ENCODE measurements at regions not wholly inside any gene's neighbourhood (a gene's known extent, or its start where the extent isn't known, plus 50 kb on each side); places are given as distances from the start of the nearest gene placed in this dataset.
A peak's percentile ranks its signal among the peaks of the same experiment; 100 is the strongest.

DNA sequence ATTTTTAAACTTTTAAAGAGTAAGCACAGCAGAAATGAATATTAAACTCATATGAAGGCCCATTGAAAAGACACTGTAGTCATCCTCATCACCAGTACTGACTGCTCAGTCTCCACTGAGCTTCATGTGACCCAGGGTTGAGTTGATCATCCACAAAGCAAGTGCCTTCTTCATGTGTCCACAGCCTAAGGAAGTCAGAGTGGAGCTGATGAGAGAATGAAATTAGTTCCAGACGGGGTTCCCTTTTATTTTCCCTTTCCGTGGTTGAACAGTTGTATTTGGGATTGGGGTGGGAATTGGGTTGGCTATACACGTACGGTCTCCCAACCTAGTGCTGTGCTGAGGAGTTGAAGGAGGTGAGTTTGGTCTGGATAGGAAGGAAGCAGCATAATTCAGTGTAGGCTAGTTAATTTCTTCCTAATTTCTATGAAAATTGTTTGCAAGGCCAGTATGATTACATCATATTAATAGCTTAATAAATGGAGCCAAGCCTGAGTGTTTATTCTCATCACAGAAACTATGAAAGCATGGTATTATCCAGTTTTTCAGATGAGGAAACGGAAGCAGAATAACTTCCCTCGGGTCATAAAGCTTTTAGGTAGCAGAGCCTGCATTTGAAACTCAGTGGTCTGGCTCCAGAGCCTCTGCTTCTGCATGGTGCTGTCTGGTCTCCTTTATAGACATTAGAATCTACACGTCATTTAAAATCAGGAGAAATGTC, 103.9 kb upstream of the DMRT1 start:
- DNase-seq (ENCODE audit: low read depth), result no peak
- H3K4me3 ChIP-seq (replicated peaks; ENCODE audit: low read depth, low read length), result no peak overlapping the region
- TF ChIP-seq, protein P1, sequence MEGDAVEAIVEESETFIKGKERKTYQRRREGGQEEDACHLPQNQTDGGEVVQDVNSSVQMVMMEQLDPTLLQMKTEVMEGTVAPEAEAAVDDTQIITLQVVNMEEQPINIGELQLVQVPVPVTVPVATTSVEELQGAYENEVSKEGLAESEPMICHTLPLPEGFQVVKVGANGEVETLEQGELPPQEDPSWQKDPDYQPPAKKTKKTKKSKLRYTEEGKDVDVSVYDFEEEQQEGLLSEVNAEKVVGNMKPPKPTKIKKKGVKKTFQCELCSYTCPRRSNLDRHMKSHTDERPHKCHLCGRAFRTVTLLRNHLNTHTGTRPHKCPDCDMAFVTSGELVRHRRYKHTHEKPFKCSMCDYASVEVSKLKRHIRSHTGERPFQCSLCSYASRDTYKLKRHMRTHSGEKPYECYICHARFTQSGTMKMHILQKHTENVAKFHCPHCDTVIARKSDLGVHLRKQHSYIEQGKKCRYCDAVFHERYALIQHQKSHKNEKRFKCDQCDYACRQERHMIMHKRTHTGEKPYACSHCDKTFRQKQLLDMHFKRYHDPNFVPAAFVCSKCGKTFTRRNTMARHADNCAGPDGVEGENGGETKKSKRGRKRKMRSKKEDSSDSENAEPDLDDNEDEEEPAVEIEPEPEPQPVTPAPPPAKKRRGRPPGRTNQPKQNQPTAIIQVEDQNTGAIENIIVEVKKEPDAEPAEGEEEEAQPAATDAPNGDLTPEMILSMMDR (IDR thresholded peaks at IDR 0.05; ENCODE audit: low read length, missing control alignments), result no peak

DNA sequence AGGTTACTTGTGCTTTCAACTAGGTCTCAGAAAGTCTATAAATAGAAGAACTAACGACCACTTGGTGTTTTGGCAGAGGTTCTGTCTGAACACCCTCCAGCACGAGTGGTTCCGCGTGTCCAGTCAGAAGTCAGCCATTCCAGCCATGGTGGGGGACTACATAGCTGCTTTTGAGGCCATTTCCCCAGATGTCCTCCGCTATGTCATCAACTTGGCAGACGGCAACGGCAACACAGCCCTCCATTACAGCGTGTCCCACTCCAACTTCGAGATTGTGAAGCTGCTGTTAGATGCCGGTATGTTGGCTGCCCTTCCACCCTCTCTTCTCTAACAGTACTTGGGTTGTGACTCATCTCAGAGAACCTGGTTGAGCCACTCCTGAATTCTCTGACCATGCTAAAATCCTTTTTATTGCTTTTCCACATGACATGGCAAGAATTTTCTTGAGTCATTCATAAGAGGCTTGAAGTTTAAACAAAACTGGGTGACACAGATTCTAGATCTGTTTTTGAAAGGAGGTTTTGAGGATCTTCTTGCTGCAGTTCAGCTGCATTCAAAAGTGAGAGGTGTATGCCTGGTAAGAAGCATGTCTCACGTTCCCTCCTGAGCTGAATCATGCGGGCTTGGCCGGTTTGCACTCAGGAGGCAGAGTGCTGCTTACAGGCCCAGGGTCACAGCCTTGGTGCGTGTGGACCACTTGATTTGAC, 103.1 kb upstream of the DMRT1 start:
- H3K4me3 ChIP-seq (replicated peaks; ENCODE audit: low read depth, low read length), result no peak overlapping the region
- peak; percentile 81 for DNase-seq (ENCODE audit: low read depth)
- TF ChIP-seq, protein P1 (IDR thresholded peaks at IDR 0.05; ENCODE audit: low read length, missing control alignments), result no peak

DNA sequence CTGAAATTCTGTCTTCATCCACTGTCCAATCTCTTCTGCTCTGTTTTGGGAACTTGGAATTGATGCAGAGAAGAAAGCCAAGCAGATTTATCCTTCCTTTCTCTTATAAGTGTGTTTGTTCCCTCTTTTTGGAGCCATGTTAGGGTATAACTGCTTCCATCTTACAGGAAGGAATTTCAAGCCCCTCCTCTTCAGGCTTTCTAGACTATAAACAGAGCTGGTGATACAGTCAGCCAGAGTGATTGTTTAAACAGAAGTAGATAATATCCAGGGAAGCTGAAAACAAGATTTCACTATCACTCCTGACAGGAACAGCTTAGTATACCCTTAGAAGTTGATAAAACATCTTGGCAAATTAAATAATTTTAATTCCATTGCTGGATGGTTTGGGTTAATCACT, 102.1 kb upstream of the DMRT1 start:
- TF ChIP-seq, protein P1 (IDR thresholded peaks at IDR 0.05; ENCODE audit: low read length, missing control alignments), result no peak
- no peak overlapping the region for H3K4me3 ChIP-seq (replicated peaks; ENCODE audit: low read depth, low read length)
- DNase-seq (ENCODE audit: low read depth), result no peak

DNA sequence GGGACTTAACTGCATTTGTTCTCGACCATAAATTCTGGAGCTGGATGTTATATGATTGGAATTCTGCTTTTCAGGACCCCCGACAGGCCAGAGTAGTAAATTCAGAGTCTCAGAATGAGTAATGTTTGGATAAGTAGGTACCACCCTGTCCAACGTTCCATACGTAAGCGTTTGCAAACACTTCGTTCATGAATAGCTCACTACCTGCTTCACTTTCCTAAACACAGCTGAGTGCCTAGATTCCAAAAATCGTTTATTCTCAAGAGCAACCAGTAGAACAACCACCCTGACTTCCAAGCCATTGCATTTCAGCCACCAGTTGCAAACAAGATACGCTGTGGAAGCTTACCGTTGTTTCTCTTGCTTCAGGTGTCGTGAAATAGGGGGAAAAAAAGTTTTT, 101.3 kb upstream of the DMRT1 start:
- no peak for DNase-seq (ENCODE audit: low read depth)
- TF ChIP-seq, protein P1 (IDR thresholded peaks at IDR 0.05; ENCODE audit: low read length, missing control alignments), result no peak
- H3K4me3 ChIP-seq (replicated peaks; ENCODE audit: low read depth, low read length), result no peak overlapping the region

DNA sequence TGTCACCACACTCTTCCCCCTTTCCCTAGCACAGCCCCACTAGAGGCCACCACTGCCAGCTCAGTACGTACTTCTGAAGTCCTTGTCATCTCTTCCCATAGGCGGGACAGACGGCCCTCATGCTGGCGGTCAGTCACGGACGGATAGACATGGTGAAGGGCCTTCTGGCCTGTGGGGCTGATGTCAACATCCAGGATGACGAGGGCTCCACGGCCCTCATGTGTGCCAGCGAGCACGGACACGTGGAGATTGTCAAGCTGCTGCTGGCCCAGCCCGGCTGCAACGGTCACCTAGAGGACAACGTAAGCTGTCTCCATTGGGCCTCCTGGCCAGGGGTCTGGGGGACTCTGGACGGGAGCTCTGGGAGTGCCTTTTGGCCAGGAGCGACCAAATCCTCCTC, 99.4 kb upstream of the DMRT1 start:
- no peak for DNase-seq (ENCODE audit: low read depth)
- no peak overlapping the region for H3K4me3 ChIP-seq (replicated peaks; ENCODE audit: low read depth, low read length)
- TF ChIP-seq, protein P1 (IDR thresholded peaks at IDR 0.05; ENCODE audit: low read length, missing control alignments), result no peak

DNA sequence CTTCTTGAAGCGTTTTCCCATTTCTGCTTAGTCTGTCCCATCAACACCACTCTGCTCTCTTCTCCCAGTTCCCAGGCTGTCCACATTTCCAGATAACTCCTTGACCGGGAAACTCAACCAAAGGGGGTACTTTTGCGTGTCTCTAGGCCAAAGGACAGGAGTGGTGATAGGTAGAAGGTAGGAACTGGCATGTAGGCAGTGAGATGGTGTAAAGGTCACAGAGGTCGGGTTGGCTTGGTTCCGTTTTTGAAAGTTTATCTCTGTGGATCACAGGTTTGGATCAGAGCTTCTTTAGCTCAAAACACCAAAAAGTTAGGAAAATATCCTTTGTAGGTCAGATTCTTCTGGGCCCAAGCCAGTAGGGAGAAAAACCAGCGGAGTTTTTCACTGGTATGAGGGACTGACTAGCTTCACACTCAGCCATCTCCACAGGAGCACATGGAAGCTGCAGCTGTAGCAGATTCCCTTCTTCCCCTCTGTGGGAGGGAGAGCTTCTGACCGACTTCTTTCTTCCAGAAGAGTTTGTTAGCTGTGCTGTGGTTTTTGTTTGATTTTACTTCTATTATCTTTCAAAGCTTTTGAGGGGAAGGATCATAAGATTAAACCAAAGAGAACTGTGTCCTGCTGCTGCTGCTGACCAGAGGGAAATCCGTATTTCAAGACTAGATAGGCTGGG, 98.4 kb upstream of the DMRT1 start:
- TF ChIP-seq, protein P1 (IDR thresholded peaks at IDR 0.05; ENCODE audit: low read length, missing control alignments), result no peak
- no peak for DNase-seq (ENCODE audit: low read depth)
- no peak overlapping the region for H3K4me3 ChIP-seq (replicated peaks; ENCODE audit: low read depth, low read length)
